ENCODE measurements at regions not wholly inside any gene's neighbourhood (a gene's known extent, or its start where the extent isn't known, plus 50 kb on each side); places are given as distances from the start of the nearest gene placed in this dataset.

GRCh38 chr3:104126463-104126862, 1240.2 kb upstream of the ALCAM start:
- H2AK5ac ChIP-seq (ENCODE audit: low read depth, low read length) = no peak overlapping the region
- no peak overlapping the region for H4K91ac ChIP-seq (replicated peaks; ENCODE audit: insufficient read length, low read length)
- ChIA-PET CTCF (ENCODE audit: partially characterized antibody) (interaction anchor here (0.8 kb wide), 1 partner anchor 17 kb away, joined by 3 read pairs; no protein-coding TSS in a partner anchor), POLR2A (ENCODE audit: partially characterized antibody) (no interaction called here)
- no peak overlapping the region for H3K9ac ChIP-seq (replicated peaks in 1 of 4; ENCODE audit: extremely low read depth in 1 of 4, low read depth in 3 of 4, low read length in 3 of 4)
- no peak overlapping the region for H2BK20ac ChIP-seq (ENCODE audit: low read length)
- H3K27me3 ChIP-seq (replicated peaks in 1 of 4; ENCODE audit: control insufficient read depth in 3 of 4, extremely low read depth in 1 of 4, insufficient read depth in 3 of 4, low read length in 3 of 4) = no peaks in the 10 kb centered on the region
- H2BK5ac ChIP-seq (ENCODE audit: low read depth, low read length) = no peak overlapping the region
- no peaks in the 10 kb centered on the region for H3K9me3 ChIP-seq (ENCODE audit: insufficient read depth in 2 of 2, low read depth in 1 of 2, low read length in 1 of 2)
- no peak overlapping the region for H2BK15ac ChIP-seq (ENCODE audit: low read length)
- WGBS, 2 experiments (ENCODE audit: extremely low coverage in 1 of 2, insufficient coverage in 1 of 2, insufficient read length in 1 of 2, insufficient replicate concordance in 2 of 2, low coverage in 1 of 2, low lambda C conversion rate in 2 of 2, missing lambda C conversion rate in 1 of 2) = 87% methylated on average over 4 of the region's 4 CpGs; no CpG with 5 or more reads in 1 of the 2 experiments
- no peaks in the 10 kb centered on the region for H4K20me1 ChIP-seq (replicated peaks in 1 of 2; ENCODE audit: control insufficient read depth in 1 of 2, insufficient read depth in 2 of 2, low read length in 2 of 2)
- H3K79me2 ChIP-seq (ENCODE audit: control insufficient read depth in 1 of 2, insufficient read depth in 2 of 2, low read length in 2 of 2) = no peaks in the 10 kb centered on the region
- no peak overlapping the region for H3K56ac ChIP-seq (replicated peaks; ENCODE audit: insufficient read length, low read depth, low read length)
- H3K18ac ChIP-seq (ENCODE audit: extremely low read depth, low read length) = no peak overlapping the region
- FAIRE-seq (no peak), DNase-seq (ENCODE audit: low read depth in 1 of 2, low spot score in 2 of 2) (peak in 1 of 2 experiments; percentile 43)
- H4K8ac ChIP-seq (ENCODE audit: extremely low read depth, insufficient read depth, low read length) = no peak overlapping the region
- H3K4me1 ChIP-seq (replicated peaks in 1 of 4; ENCODE audit: control insufficient read depth in 3 of 4, insufficient read depth in 4 of 4, low read length in 3 of 4) = peaks cover 0 to 6% (median 0%) of the 10 kb centered on the region in 4 experiments; a peak in 2 of 7 replicates
- no peak overlapping the region for H3K4me3 ChIP-seq (ENCODE audit: extremely low read depth in 1 of 4, insufficient read depth in 2 of 4, low read depth in 3 of 4, low read length in 4 of 4)
- no peaks in the 10 kb centered on the region for H3K79me1 ChIP-seq (ENCODE audit: low read depth, low read length)
- no peaks in the 10 kb centered on the region for H3K36me3 ChIP-seq (ENCODE audit: control insufficient read depth in 2 of 4, insufficient read depth in 4 of 4, low read length in 3 of 4)
- H3K23ac ChIP-seq (ENCODE audit: insufficient read length) = no peak overlapping the region
- H3K4ac ChIP-seq (replicated peaks; ENCODE audit: insufficient read length, low read depth, low read length) = no peak overlapping the region
- H3K4me2 ChIP-seq (ENCODE audit: insufficient read depth in 1 of 2, low read depth in 2 of 2, low read length in 2 of 2) = no peak overlapping the region
- no peaks in the 10 kb centered on the region for H3K23me2 ChIP-seq (ENCODE audit: low read depth, low read length)
- no peak overlapping the region for H2AFZ ChIP-seq (ENCODE audit: low read length)
- no peak overlapping the region for H2BK120ac ChIP-seq (replicated peaks; ENCODE audit: low read depth, low read length)
- H3K14ac ChIP-seq (ENCODE audit: insufficient read length) = no peak overlapping the region
- H2BK12ac ChIP-seq (ENCODE audit: low read depth, low read length) = no peak overlapping the region
- no peak overlapping the region for H4K5ac ChIP-seq (ENCODE audit: insufficient read length, low read depth, low read length)
- H3K27ac ChIP-seq (ENCODE audit: low read depth, low read length) = no peak overlapping the region
- TF ChIP-seq KDM1A (IDR thresholded peaks at IDR 0.05; ENCODE audit: borderline replicate concordance, low read length) (no peak), ZNF274 (IDR thresholded peaks at IDR 0.05; ENCODE audit: borderline replicate concordance, extremely low read depth, low read length) (no peak), CHD2 (IDR thresholded peaks at IDR 0.05; ENCODE audit: low read length) (no peak), CTBP2 (IDR thresholded peaks at IDR 0.05; ENCODE audit: borderline replicate concordance, insufficient read depth, insufficient read length, low read length) (no peak), SRF (IDR thresholded peaks at IDR 0.05; ENCODE audit: low read depth, low read length) (no peak), ASH2L (IDR thresholded peaks at IDR 0.05; ENCODE audit: low read length) (no peak), RFX5 (IDR thresholded peaks at IDR 0.05; ENCODE audit: borderline replicate concordance, low read depth, low read length) (no peak), SIN3A (conservative IDR thresholded peaks at IDR 0.05 in 1 of 2, IDR thresholded peaks at IDR 0.05 in 1 of 2; ENCODE audit: low read depth in 1 of 2, low read length in 2 of 2) (no peak), HDAC6 (IDR thresholded peaks at IDR 0.05; ENCODE audit: low read depth, low read length) (no peak), RBBP5 (IDR thresholded peaks at IDR 0.05; ENCODE audit: borderline replicate concordance, low read depth, low read length) (no peak), TEAD4 (IDR thresholded peaks at IDR 0.05; ENCODE audit: low read depth, low read length) (no peak), EP300 (IDR thresholded peaks at IDR 0.05; ENCODE audit: borderline replicate concordance in 1 of 2, low read depth in 2 of 2, low read length in 2 of 2) (no peak)
